Fibroblast of the aortic adventitia (primary cell): ENCODE measurements at regions not wholly inside any gene's neighbourhood (a gene's known extent, or its start where the extent isn't known, plus 50 kb on each side); places are given as distances from the start of the nearest gene placed in this dataset.
A peak's percentile ranks its signal among the peaks of the same experiment; 100 is the strongest.

Source experiments
- DNase-seq: peaks from one replicate; pipeline ENCODE4 v3.0.0-alpha.2; 2010; ENCODE audit warnings: low read depth
- H3K4me3 ChIP-seq: 2 replicates; pipeline ENCODE4 v1.5.1; 2011; ENCODE audit warnings: low read depth, mild to moderate bottlenecking, control low read depth, low read length, moderate library complexity
- TF ChIP-seq, protein P1 (sequence below): IDR thresholded peaks from 2 replicates; pipeline ENCODE4 v1.5.1; 2011; ENCODE audit warnings: mild to moderate bottlenecking, low read length, control low read depth, inconsistent platforms; ENCODE audit not compliant: insufficient read depth

DNA sequence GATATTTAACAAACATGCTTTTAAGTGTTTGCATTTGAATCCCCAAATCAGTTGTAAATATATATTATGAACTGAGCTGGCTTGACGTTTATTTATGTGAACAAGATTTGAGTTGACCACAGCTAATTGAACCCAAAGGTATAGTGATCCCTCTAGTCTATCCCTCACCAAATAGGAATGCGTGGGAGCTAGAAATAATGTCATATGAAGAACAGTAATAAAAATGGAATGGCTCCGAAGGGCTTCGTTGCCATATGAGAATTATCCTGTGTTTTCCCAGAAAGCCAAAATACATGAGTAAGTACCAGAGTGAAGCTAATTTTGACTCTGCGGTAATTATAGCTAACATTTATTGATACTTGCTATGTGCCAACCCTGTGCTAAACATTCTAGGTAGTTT lies 142.7 kb downstream of the ADCYAP1 start:
- TF ChIP-seq, protein P1, sequence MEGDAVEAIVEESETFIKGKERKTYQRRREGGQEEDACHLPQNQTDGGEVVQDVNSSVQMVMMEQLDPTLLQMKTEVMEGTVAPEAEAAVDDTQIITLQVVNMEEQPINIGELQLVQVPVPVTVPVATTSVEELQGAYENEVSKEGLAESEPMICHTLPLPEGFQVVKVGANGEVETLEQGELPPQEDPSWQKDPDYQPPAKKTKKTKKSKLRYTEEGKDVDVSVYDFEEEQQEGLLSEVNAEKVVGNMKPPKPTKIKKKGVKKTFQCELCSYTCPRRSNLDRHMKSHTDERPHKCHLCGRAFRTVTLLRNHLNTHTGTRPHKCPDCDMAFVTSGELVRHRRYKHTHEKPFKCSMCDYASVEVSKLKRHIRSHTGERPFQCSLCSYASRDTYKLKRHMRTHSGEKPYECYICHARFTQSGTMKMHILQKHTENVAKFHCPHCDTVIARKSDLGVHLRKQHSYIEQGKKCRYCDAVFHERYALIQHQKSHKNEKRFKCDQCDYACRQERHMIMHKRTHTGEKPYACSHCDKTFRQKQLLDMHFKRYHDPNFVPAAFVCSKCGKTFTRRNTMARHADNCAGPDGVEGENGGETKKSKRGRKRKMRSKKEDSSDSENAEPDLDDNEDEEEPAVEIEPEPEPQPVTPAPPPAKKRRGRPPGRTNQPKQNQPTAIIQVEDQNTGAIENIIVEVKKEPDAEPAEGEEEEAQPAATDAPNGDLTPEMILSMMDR = no peak
- H3K4me3 ChIP-seq = no peak overlapping the region
- peak; percentile 7 for DNase-seq

DNA sequence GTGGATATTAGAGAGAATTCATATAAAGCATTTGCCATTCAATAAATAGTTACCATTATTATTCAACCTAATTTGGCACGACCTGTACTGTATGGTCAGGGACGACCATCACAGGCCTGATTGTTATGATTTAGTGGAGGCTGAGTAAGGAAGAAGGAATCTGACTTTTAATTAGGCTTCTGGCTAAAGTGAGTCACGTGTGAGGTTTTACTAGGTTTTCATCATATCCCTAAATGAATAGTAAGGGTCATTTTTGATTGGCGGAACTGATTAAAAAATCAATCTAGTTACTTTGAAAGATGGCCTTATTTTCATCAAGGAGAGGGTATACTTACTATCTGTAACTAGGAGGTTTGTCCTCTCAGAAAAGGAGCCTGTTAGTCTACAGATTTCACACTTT lies 143.4 kb downstream of the ADCYAP1 start:
- TF ChIP-seq, protein P1 = no peak
- H3K4me3 ChIP-seq = no peak overlapping the region
- peak; percentile 25 for DNase-seq

DNA sequence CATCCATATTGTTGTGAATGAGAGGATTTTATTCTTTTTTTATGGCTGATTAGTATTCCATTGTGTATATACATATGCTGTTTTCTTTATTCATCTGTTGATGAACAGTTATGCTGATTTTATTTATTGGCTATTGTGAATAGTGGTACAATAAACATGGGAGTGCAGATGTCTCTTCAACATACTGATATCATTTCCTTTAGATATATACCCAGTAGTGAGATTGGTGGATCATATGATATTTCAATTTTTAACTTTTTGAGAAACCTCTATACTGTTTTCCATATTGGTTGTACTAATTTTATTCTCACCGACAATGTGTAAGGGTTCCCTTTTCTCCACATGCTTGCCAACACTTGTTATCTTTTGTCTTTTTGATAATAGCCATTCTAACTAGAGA lies 144.5 kb downstream of the ADCYAP1 start:
- no peak overlapping the region for H3K4me3 ChIP-seq
- TF ChIP-seq, protein P1 = no peak
- DNase-seq = no peak

DNA sequence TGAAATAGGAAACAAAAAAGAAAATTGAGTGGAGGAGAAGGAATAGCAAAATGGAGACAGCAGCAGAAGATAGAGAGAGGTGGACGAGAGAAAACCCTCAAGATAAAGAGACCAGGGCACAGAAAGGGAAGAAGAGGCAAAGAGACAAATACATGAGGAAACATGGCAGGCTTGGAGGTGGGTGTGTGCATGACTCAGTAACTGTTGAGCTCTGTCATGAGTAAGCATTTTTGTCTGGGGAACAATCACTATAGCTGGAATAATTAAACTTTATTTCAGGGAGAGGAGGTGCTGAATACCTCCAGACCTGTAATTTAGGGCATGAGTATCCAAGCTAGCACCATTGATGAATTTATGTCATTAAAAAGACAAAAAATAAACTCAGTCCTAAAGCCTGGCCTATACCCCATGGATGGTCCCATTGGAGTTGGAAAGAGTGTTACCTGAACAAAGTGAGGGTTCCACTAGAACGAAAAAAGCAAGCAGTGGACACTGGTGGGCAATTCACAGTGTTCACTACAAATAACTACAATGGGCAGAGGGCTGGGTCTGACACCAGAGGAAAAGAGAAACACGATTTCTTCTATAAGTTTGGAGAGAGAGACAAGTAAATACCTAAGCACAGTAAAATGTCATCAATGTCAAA lies 145.5 kb downstream of the ADCYAP1 start:
- TF ChIP-seq, protein P1 = no peak
- no peak overlapping the region for H3K4me3 ChIP-seq
- peak; percentile 32 for DNase-seq

DNA sequence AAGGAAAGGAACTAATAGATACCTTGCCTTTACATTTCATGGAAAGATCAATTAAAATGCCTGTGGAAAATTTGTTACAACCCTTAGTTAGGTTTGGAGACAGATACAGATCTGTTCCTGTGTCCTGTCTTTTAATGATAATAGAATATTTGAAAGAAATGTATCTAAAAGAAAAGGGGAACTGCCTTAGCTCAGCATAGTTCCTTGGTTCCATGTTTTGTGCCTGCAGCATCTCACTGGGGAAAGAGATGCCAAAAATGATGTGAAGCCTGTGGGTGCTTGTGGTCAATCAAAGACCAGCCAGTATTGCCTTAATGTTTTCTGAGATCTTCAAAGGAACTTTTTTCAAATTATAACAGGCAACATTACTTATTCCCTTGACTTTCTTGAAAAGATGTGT lies 147.6 kb downstream of the ADCYAP1 start:
- no peak for DNase-seq
- TF ChIP-seq, protein P1 = no peak
- no peak overlapping the region for H3K4me3 ChIP-seq

DNA sequence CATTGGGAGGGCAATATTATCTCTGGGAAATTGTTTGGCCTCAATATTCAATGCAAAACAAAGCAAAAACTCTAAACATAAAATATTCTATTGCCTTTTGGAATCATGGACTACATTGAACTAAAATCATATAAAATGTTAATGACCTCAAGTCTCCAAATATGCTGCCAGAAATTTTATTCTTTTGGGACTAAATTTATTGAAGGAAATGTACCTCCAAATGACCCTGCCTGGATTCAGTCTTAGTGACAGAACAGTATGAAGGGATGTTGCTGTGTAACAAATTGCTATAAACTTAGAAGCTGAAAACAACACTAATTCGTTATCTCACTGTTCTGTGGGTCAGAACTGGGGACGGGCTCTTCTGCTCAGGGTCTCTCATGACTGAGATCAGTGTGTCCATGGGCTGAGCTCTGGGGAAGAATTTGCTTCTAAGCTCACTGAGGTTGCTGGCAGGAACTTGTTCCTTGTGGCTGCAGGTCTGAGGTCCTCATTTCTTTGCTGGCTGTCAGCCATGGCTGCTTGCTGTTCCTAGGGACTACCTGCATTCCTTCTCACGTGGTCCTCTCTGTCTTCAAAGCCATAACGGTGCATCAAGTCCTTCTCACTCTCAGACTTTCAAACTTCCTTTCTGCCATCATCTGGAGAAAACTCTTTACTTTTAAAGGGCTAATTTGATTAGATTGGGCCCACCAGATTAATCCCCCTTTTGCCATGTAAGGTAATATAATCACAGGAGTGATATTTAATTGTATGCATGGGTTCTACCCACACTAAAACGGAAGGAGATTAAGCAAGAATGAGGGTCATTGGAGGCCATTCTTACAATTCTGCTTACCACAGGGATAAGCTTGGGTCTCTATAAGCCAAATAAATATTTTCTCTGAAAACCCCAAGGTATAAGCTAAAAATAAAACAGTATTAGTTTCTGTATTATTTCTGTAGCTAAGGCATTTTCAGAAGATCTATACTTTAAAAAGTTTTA lies 149.0 kb downstream of the ADCYAP1 start:
- no peak for DNase-seq
- H3K4me3 ChIP-seq = no peak overlapping the region
- TF ChIP-seq, protein P1 = no peak
